ENCODE measurements at regions not wholly inside any gene's neighbourhood (a gene's known extent, or its start where the extent isn't known, plus 50 kb on each side); places are given as distances from the start of the nearest gene placed in this dataset.

DNA sequence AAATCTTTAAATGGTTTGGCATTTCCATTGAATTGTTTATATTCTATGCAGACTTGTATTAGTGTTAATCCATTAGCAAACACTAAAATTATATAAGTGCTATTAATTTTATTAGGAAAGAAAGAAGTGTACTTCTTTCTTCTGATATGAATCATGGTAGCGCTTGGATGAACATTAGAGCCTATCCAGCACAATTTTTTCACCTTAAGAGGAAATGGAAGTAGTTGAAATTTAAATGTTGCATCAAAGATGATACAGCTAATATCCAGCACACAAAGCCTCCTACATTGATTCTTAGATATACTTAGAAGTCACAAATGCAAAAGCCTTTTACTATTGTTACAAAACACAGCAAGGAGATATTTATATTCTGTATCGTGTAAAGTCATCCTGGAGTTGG, 174.5 kb downstream of the AHR start:
- ChIA-PET CTCF (interaction anchor here (0.6 kb wide), 1 partner anchor 597 kb away, joined by 3 read pairs; no protein-coding TSS in a partner anchor), POLR2A (no interaction called here)

DNA sequence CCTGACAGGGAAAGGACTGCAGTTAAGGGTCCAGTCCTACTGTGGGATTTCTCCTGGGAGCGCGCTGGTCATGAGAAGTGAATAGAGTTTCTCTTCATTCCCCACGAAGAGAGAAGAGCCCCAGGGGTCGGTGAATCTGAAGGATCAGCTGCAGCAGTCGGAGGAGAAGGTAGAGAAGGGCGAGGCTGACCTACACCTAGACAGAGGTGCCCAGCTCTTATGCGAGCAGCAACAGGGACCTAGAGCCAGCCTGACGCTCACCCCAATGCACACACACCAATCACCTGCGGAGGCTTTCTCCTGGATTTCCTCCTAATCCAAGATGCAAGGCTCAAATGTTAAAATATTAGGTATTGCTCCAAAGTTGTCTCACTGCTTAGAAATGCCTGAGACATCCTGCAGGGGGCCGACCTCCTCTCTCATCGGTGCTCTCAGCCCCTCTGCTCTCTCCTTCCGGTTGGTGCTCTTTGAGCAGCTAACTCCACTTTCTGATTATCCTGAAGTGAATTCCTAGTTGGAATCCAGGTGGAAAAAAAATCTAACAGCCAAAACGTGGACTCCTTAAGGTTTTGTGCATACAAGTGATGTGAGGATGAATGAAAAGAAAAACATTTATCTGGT, 176.4 kb downstream of the AHR start:
- Histone ChIP-seq H3K27me3 (ENCODE audit: control insufficient read depth, insufficient read depth, low read length) (no peaks in the 10 kb centered on the region), H3K4me3 (ENCODE audit: low read depth, low read length) (no peak overlapping the region), H3K27ac (ENCODE audit: low read depth, low read length) (no peak overlapping the region), H3K9me3 (ENCODE audit: control insufficient read depth, insufficient read depth, low read length) (no peaks in the 10 kb centered on the region)
- TF ChIP-seq, protein P1, sequence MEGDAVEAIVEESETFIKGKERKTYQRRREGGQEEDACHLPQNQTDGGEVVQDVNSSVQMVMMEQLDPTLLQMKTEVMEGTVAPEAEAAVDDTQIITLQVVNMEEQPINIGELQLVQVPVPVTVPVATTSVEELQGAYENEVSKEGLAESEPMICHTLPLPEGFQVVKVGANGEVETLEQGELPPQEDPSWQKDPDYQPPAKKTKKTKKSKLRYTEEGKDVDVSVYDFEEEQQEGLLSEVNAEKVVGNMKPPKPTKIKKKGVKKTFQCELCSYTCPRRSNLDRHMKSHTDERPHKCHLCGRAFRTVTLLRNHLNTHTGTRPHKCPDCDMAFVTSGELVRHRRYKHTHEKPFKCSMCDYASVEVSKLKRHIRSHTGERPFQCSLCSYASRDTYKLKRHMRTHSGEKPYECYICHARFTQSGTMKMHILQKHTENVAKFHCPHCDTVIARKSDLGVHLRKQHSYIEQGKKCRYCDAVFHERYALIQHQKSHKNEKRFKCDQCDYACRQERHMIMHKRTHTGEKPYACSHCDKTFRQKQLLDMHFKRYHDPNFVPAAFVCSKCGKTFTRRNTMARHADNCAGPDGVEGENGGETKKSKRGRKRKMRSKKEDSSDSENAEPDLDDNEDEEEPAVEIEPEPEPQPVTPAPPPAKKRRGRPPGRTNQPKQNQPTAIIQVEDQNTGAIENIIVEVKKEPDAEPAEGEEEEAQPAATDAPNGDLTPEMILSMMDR (IDR thresholded peaks at IDR 0.05; ENCODE audit: low read depth, low read length), result peak; percentile 28
- ChIA-PET POLR2A (no interaction called here), CTCF (interaction anchor here (0.6 kb wide), 1 partner anchor 177 kb away, joined by 3 read pairs; no protein-coding TSS in a partner anchor)
- no peak for DNase-seq (ENCODE audit: low read depth, low spot score)

More for the DNA sequence above, 174.5 kb downstream of the AHR start:
- H3K4me3 ChIP-seq (ENCODE audit: low read depth, low read length), result no peak overlapping the region
- H3K27ac ChIP-seq (ENCODE audit: low read depth, low read length), result no peak overlapping the region
- TF ChIP-seq, protein P1 (IDR thresholded peaks at IDR 0.05; ENCODE audit: low read depth, low read length), result no peak
- H3K27me3 ChIP-seq (ENCODE audit: control insufficient read depth, insufficient read depth, low read length), result no peaks in the 10 kb centered on the region
- no peaks in the 10 kb centered on the region for H3K9me3 ChIP-seq (ENCODE audit: control insufficient read depth, insufficient read depth, low read length)
- no peak for DNase-seq (ENCODE audit: low read depth, low spot score)

DNA sequence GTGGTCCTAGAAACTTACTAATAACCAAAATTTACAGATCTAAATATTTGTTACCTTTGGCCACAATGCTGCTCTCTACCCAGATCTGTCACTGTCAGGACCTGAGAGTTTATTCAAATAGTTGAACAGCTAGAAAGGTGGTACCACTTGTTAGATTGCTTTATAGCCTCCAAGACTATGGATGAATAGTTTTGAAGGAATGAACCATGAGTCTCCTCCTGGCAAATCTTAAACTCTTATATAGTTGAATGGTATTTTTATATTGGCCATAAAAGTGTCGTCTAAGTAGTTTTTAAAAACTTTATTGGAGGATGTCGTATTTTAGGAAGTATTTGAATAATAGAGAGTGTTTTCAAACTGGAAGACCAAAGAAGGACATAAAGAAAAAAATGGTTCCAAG, 178.7 kb downstream of the AHR start:
- TF ChIP-seq, protein P1 (IDR thresholded peaks at IDR 0.05; ENCODE audit: low read depth, low read length), result no peak
- Histone ChIP-seq H3K27me3 (ENCODE audit: control insufficient read depth, insufficient read depth, low read length) (no peaks in the 10 kb centered on the region), H3K9me3 (ENCODE audit: control insufficient read depth, insufficient read depth, low read length) (no peaks in the 10 kb centered on the region), H3K27ac (ENCODE audit: low read depth, low read length) (no peak overlapping the region), H3K4me3 (ENCODE audit: low read depth, low read length) (no peak overlapping the region)
- no peak for DNase-seq (ENCODE audit: low read depth, low spot score)
- ChIA-PET CTCF (no interaction called here), POLR2A (no interaction called here)

DNA sequence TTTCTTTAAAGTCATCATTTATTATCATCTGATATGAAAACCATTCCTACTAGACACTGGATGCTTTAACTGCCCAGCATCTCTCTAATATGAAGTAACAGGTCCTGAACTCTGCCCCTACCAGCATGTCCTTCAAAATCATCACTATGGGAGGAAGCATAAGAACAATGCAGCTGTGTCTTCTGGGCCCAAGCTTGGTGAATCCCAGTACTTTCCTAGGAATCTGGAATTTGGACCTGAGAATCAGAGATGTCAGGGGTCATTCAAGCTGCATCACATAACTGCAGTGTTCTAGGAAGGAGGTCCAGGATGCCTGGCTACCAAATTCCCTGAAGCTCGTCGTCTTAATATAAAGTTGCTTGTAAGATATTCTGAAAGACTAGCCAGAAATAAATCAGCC, 182.7 kb downstream of the AHR start:
- TF ChIP-seq, protein P1 (IDR thresholded peaks at IDR 0.05; ENCODE audit: low read depth, low read length), result no peak
- Histone ChIP-seq H3K27ac (ENCODE audit: low read depth, low read length) (no peak overlapping the region), H3K4me3 (ENCODE audit: low read depth, low read length) (no peak overlapping the region), H3K9me3 (ENCODE audit: control insufficient read depth, insufficient read depth, low read length) (no peaks in the 10 kb centered on the region), H3K27me3 (ENCODE audit: control insufficient read depth, insufficient read depth, low read length) (no peaks in the 10 kb centered on the region)
- CTCF ChIA-PET, result no interaction called here
- POLR2A ChIA-PET, result interaction anchor here (1.1 kb wide), 1 partner anchor 550 kb away, joined by 3 read pairs; no protein-coding TSS in a partner anchor
- DNase-seq (ENCODE audit: low read depth, low spot score), result no peak

DNA sequence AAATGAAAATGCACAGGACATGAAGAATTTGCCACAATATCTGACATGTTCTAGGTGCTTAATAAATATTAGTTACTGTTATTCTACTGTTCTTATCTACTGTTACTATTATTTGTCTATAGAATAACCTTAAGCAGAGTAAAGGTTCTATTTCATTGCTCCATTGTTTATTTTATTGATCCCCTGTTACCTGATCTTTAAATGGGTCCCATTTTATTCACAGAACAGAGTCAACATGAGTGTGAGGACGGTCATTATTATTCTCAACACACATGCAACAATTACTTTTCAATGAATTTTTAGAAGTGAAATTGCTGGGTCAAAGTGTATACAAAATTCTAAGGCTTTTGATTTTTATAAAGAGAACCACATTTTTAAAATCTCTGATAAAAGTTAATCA, 186.9 kb downstream of the AHR start:
- H3K9me3 ChIP-seq (ENCODE audit: control insufficient read depth, insufficient read depth, low read length), result no peaks in the 10 kb centered on the region
- TF ChIP-seq, protein P1 (IDR thresholded peaks at IDR 0.05; ENCODE audit: low read depth, low read length), result no peak
- DNase-seq (ENCODE audit: low read depth, low spot score), result no peak
- ChIA-PET CTCF (no interaction called here), POLR2A (no interaction called here)
- no peak overlapping the region for H3K27ac ChIP-seq (ENCODE audit: low read depth, low read length)
- no peak overlapping the region for H3K4me3 ChIP-seq (ENCODE audit: low read depth, low read length)
- H3K27me3 ChIP-seq (ENCODE audit: control insufficient read depth, insufficient read depth, low read length), result no peaks in the 10 kb centered on the region
